Stimulated activated CD4-positive, alpha-beta T cell treated with anti-CD3 and anti-CD28 coated beads, Interleukin-2, amount 100 ng/mL, for 48 hours (primary cell): ENCODE measurements at regions not wholly inside any gene's neighbourhood (a gene's known extent, or its start where the extent isn't known, plus 50 kb on each side); places are given as distances from the start of the nearest gene placed in this dataset.

ENCODE experiments used
- DNase-seq, 2 donors: peaks; one replicate each; pipeline ENCODE4 v3.0.0-alpha.2; 2020

GRCh38 chr12:60255044-60255443 lies 659.2 kb downstream of the SLC16A7 start:
- DNase-seq = no peak

GRCh38 chr12:60257063-60257462 lies 661.2 kb downstream of the SLC16A7 start:
- DNase-seq = no peak

GRCh38 chr12:60259225-60259624 lies 663.4 kb downstream of the SLC16A7 start:
- DNase-seq = no peak

- DNase-seq = no peak
Observed at GRCh38 chr12:60262378-60262777, 666.5 kb downstream of the SLC16A7 start.

- DNase-seq = no peak
Observed at GRCh38 chr12:60263161-60263560, 667.3 kb downstream of the SLC16A7 start.

- DNase-seq = no peak
Observed at GRCh38 chr12:60263836-60264493, 668.1 kb downstream of the SLC16A7 start.

GRCh38 chr12:60265741-60266140 lies 669.9 kb downstream of the SLC16A7 start:
- DNase-seq = no peak

- no peak for DNase-seq
Observed at GRCh38 chr12:60266381-60266852, 670.6 kb downstream of the SLC16A7 start.

GRCh38 chr12:60269611-60270269 lies 673.9 kb downstream of the SLC16A7 start:
- DNase-seq = no peak

- no peak for DNase-seq
Observed at GRCh38 chr12:60271816-60272215, 676.0 kb downstream of the SLC16A7 start.

GRCh38 chr12:60278209-60278608 lies 682.4 kb downstream of the SLC16A7 start:
- DNase-seq = no peak

- no peak for DNase-seq
Observed at GRCh38 chr12:60279221-60279620, 683.4 kb downstream of the SLC16A7 start.

GRCh38 chr12:60281522-60281921 lies 685.7 kb downstream of the SLC16A7 start:
- no peak for DNase-seq

- no peak for DNase-seq
Observed at GRCh38 chr12:60290532-60290931, 694.7 kb downstream of the SLC16A7 start.

GRCh38 chr12:60308366-60308991 lies 712.6 kb downstream of the SLC16A7 start:
- no peak for DNase-seq

GRCh38 chr12:60311940-60312339 lies 716.1 kb downstream of the SLC16A7 start:
- DNase-seq = no peak

- no peak for DNase-seq
Observed at GRCh38 chr12:60317361-60317760, 721.5 kb downstream of the SLC16A7 start.

GRCh38 chr12:60324746-60325145 lies 728.9 kb downstream of the SLC16A7 start:
- DNase-seq = no peak

GRCh38 chr12:60333461-60333860 lies 737.6 kb downstream of the SLC16A7 start:
- no peak for DNase-seq

GRCh38 chr12:60335745-60336144 lies 739.9 kb downstream of the SLC16A7 start:
- DNase-seq = no peak

GRCh38 chr12:60337839-60338549 lies 742.2 kb downstream of the SLC16A7 start:
- no peak for DNase-seq

- DNase-seq = no peak
Observed at GRCh38 chr12:60345442-60345841, 749.6 kb downstream of the SLC16A7 start.

GRCh38 chr12:60349232-60349978 lies 753.6 kb downstream of the SLC16A7 start:
- no peak for DNase-seq
